HCT116 (cell line): ENCODE measurements at regions not wholly inside any gene's neighbourhood (a gene's known extent, or its start where the extent isn't known, plus 50 kb on each side); places are given as distances from the start of the nearest gene placed in this dataset.

Source experiments
- POLR2AphosphoS5 ChIP-seq: IDR thresholded peaks from 2 replicates; pipeline ENCODE4 v1.6.1; 2011; ENCODE audit warnings: mild to moderate bottlenecking, low read depth, low read length, moderate library complexity
- ZFX ChIP-seq: fragments of 450-650 bp; IDR thresholded peaks from 2 replicates; pipeline ENCODE4 v1.6.1; 2017
- TF ChIP-seq, protein P1 (sequence below), 3 experiments: fragments of 200-600 bp in 1 of 3; sonication (generic) in 1 of 3; IDR thresholded peaks in 2 of 3; conservative IDR thresholded peaks in 1 of 3; 2 replicates each; pipeline ENCODE4 v1.5.1; 2012 to 2017; ENCODE audit warnings: low read depth in 2 of 3, low read length in 2 of 3, antibody characterized with exemption in 1 of 3, borderline replicate concordance in 1 of 3, control low read depth in 1 of 3, mild to moderate bottlenecking in 1 of 3, mixed read lengths in 1 of 3, mixed run types in 1 of 3, moderate library complexity in 1 of 3; ENCODE audit not compliant: insufficient read depth in 1 of 3

GRCh38 chr5:58183786-58184085, 276.1 kb downstream of the PLK2 start:
- no peak for TF ChIP-seq ZFX
- TF ChIP-seq, protein P1, sequence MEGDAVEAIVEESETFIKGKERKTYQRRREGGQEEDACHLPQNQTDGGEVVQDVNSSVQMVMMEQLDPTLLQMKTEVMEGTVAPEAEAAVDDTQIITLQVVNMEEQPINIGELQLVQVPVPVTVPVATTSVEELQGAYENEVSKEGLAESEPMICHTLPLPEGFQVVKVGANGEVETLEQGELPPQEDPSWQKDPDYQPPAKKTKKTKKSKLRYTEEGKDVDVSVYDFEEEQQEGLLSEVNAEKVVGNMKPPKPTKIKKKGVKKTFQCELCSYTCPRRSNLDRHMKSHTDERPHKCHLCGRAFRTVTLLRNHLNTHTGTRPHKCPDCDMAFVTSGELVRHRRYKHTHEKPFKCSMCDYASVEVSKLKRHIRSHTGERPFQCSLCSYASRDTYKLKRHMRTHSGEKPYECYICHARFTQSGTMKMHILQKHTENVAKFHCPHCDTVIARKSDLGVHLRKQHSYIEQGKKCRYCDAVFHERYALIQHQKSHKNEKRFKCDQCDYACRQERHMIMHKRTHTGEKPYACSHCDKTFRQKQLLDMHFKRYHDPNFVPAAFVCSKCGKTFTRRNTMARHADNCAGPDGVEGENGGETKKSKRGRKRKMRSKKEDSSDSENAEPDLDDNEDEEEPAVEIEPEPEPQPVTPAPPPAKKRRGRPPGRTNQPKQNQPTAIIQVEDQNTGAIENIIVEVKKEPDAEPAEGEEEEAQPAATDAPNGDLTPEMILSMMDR (IDR thresholded peaks at IDR 0.05 in 2 of 3, conservative IDR thresholded peaks at IDR 0.05 in 1 of 3; ENCODE audit: borderline replicate concordance in 1 of 3, insufficient read depth in 1 of 3, low read depth in 2 of 3, low read length in 2 of 3), result no peak
- no peak for TF ChIP-seq POLR2AphosphoS5
